HG03460 (cell line): ENCODE measurements at regions not wholly inside any gene's neighbourhood (a gene's known extent, or its start where the extent isn't known, plus 50 kb on each side); places are given as distances from the start of the nearest gene placed in this dataset.
A peak's percentile ranks its signal among the peaks of the same experiment; 100 is the strongest.
"Not testable (repeated sequence)": the region's sequence is repeated elsewhere in the genome, so short reads cannot be mapped to it uniquely, and the experiment has no call there.

Experiments
- ATAC-seq: cut with Tn5 transposase; IDR thresholded peaks from one replicate; pipeline ENCODE4 v1.9.1; 2021; ENCODE audit not compliant: unreplicated experiment

DNA sequence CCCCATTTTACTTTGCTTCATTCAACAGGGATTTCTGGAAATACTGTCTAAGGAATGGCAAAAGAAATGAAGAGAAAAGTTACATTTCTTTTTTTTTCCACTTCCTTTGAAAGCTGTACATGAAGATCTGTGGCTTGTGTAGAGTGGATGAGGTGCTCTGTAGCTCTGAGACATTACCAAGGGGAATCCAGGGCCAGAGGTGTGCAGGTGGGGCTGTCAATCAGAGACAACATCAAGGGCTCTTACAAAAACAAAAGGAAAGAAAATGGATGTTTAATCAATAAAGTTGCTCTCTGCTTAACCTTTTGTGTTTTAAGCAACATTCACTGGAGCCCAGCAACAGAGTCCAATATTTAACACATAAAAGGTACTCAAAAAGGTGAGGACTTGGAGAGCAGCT, 391.1 kb downstream of the TMEM38B start:
- no peak for ATAC-seq

DNA sequence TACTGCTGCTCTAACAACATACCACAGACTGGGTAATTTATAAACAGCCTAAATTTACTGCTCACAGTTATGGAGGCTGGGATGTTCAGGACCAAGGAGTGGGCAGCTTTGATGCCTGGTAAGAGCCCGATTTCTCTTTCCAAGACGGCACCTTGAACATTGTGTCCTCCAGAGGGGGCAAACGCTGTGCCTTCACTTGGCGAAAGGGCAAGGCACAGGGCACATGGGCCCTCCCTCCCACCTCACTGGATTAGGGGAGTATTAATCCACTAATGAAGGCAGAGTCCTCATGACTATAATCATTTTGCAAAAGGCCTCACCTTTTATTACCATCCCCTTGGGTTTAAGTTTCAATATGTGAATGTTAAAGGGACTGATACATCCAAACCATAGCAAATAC, 397.7 kb downstream of the TMEM38B start:
- ATAC-seq: no peak

DNA sequence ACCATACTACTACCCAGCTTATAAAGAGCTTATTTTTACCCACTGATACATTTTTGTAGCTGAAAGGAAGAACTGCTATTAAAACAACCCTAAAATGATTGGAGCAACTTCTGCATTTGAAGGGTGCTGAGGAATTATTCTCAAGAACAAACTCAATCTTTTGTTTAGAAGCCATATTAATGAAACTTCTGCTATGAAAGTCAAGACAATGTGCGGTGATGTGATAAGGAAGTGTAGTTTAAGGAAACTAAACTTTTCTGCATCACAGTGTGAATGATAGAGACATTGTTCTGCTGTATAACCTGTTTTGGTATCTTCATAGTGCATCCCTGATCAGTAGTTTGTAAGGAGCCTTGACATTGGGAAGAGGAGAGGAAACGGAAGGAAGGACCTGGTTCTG, 408.5 kb downstream of the TMEM38B start:
- ATAC-seq: no peak

DNA sequence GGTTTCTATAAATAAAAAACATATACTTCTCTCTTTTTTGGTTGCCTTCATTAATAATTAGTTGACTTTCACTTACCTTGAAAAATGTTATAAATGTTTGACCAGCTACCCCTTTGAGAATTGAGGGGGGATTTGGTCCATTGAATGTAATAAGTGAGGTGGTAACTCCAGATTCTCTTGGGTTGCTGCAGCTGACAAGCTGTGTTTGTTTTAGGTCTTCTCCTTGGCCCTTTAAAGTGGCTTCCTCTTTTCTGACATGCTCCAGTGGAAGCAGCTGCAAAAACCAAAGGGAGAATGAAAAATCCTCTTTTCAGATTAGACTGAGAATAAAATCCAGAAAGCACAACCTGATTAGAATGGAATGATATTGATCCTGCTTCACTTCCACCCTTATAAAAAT, 410.5 kb downstream of the TMEM38B start:
- ATAC-seq: peak; percentile 69

DNA sequence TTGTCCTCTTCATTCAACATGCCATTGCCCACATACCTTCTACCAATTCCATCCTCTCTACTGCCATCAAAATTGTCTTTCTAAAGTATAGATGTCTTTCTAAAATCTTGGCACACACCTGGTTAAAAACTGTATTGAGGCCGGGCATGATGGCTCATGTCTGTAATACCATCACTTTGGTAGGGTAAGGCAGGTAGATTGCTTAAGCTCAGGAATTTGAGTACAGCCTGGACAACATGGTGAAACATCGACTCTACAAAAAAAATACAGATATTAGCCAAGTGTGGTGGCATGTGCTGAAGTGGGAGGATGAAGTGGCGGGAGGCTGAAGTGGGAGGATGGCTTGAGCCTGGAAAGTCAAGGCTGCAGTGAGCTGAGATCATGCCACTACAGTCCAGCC, 412.1 kb downstream of the TMEM38B start:
- no peak for ATAC-seq

DNA sequence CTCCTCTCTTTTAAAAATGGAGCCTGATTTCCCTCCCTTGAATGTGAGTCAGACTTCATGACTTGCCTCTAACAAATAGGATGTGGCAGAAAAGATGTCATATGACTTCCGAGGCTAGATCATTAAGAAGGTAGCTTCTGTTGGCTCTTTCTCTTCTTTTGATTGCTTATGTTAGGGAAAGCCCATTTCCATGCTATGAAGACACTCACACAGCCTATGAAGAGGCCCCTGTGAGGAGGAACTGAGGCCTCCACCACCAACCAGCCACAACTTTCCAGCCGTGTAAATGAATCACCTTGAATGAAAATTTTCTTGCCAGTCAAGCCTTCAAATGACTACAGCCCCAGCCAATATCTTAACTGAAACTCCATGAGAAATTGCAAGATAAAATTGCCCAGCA, 413.4 kb downstream of the TMEM38B start:
- no peak for ATAC-seq

DNA sequence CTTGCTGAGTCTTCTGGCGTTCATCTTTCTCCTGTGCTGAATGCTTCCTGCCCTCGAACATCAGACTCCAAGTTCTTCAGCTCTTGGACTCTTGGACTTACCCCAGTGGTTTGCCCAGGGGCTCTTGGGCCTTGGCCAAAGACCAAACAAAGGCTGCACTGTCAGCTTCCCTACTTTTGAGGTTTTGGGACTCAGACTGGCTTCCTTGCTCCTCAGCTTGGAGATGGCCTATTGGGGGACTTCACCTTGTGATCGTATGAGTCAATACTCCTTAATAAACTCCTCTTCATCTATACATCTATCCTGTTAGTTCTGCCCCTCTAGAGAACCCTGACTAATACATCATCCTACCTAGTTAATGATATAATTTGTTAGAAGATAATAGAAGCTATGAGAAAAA, 415.4 kb downstream of the TMEM38B start:
- not testable (repeated sequence) for ATAC-seq

DNA sequence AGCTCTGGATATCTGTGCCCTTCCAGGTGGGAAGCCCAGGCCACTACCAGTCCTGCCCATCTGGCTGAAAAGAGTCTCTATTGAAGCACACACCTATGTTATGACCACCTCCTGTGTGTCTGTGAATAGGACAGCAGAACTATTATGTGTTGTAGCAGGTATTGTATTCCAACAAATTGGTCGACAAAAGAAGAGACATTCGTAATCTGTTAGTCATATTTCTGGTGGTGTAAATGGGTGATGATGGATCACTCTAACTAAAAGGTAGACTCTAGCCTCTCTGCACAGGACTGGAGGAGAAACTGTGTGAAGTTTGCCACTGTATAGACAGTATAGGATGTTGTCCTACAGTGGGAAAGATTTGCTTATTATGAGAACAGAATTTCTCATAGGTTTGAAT, 416.1 kb downstream of the TMEM38B start:
- no peak for ATAC-seq

DNA sequence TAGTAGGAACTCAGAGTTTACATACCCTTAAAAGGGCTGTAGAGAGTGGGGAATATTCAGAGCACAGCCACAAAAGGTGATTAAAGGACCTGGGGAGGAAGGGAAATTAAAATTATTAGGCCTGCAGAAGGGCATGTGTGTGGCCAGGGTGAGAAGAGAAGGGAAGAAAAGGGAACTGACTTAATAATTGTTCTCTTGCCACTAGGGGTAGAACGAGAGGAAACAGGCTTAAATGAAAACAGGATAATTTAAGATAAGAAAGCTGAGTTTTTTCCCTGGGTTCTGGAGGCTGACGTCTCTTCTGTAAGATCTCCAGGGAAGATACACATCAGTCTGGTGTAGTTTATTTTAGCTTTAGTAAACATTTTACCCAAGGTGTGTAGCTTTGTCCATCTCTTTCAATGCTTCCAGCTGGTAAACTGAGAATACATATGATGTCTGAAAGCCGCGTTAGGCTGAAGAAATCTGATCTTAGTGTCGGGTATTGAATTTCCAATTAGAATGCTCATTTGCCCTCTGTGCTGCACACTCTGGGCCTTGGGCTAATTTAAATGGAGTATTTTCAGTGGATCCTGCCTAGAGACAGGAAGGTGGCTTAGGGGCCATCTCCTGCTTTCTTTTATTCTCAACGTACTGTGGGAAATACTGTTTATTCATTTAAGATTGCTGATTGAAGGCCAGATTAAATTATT, 416.8 kb downstream of the TMEM38B start:
- ATAC-seq: no peak

DNA sequence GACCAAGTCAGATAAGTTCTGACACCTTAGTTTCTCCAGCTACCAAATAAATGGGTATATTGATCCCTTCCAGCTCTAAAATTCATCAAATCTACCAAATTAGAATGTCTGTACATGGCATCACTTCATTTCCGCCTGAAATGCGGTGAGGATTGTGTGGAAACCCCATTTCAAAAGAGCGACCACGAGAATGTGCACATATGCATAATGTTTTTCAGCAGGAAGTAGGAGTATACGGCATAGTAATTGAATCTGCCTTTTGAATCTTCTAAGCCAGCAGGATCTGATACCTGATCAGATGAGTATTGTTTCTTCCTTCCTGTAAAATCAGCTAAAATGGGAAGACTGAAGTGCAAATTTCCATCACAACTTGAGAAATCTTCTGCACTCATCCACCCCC, 418.6 kb downstream of the TMEM38B start:
- ATAC-seq: no peak

DNA sequence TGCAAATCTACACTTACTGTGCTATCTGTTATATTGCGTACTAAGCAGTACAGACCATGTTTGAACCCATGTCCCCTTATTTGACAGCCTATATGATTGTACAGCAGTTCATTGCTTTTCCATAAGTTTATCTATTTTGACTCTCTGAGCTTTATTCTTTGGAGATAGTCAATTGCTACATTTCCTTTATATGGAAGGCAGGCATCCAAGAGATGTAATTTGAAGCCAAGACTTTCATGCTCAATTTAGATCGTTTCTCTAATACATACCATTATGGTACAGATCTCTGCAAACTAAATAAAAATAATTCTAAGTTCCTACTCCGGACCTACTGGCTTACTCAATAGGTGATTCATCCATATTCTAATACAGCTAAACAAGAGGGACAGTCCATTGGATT, 424.8 kb downstream of the TMEM38B start:
- no peak for ATAC-seq

DNA sequence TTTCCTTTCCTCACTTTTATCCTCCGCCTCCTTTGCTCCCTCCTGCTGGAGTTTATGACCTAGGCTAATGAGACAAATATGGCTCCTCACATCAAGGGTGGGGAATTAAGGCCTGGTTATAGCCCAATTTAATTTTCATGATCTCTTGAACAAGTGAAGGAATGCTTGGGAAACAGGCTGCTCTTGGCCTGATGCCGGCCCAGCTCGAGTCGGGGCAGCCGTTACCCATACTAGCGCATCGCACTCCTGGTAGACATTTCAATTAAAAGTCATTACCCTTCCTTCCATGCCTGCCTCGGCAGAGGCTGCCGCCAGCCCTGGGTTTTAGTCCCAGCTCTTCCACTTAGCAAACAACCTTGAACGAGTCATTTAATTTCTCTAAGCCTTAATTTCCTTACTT, 425.7 kb downstream of the TMEM38B start:
- no peak for ATAC-seq

DNA sequence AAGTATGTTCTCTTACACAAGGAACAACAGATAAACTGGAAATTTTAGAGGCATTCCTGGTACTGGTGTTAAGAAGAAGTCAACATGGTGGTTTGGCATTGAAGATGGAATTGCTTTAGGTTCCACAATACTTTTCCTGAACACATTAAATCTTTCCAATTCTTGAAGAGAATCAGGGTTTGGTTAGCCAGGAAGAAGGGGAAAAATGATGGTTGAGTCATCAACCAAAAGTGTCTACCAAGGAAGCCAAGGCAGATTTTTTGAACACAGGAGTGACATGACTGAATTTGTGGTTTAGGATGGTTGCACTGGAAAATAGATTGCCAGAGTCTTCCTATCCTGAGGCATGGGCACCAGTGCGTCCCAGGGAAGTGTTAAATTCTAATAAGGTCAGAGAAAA, 433.4 kb downstream of the TMEM38B start:
- no peak for ATAC-seq

DNA sequence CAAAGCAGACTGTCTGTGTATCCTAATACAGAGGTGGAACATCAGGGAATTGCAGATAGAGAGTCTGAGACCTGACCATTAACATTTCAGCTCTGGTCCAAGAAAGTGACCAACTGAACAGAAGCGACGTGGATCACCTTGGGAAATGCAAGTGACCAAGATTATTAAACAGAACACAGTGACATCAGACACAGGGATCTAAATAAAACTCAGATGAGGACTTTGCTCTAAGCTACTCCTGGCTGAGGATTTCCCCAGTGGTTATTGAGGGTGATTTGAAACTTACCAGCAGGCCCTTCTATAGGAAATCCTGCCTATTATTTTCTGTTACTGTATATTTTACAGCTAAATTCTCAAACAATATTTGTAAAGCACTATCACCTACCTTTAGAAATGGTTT, 436.0 kb downstream of the TMEM38B start:
- ATAC-seq: no peak

DNA sequence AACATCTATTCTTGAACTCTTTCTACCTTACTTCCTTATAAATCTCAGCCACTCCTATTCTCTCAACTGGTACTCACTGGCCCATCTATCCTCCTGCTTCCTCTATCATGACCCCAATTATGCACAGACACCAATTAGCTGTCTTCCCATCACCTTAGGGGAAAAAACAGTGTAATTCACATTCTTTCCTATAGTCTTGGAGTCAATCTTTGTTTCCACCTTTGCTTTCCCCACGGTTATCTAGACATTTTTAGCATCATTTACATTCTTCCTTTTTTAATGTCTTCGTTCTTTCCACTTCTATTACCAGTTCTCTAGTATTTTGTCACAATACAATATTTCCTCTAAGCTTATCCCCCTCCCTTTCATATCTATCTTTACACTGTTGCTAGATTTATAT, 449.4 kb downstream of the TMEM38B start:
- ATAC-seq: no peak

DNA sequence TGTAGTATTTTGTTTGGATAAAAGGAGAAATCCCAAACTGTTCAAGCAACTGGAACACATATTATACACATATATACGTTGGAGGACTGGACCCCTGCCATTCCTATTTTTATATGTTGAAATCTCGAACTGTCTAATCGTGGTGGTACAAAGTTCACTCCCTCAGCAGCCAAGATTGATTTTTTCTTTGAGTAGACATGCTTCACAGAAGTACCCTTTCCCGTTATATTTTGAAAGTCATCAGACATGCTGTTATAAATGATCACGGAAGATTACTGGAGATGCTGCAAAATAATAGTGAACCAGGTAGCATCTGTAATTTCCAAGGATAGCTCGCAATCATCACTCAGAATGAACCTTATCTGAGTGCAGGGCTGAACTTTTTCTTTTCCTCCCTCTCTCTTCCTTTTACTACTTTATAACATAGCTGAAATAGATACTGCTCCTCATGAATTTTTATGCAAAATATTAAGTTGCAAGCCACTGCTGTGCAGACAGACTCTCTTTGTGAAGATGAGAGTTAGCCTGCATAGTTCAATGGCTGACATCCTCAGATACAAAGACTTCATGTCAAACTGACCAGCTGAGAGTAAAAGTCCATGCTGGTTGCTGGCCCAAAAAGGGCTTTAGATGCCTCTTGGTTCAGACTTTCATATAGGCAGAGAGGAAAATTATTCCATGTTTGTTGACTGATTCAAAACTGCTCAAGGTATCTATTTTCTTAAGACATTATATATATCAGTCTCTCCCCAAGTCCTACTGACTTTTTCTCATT, 451.9 kb downstream of the TMEM38B start:
- no peak for ATAC-seq

DNA sequence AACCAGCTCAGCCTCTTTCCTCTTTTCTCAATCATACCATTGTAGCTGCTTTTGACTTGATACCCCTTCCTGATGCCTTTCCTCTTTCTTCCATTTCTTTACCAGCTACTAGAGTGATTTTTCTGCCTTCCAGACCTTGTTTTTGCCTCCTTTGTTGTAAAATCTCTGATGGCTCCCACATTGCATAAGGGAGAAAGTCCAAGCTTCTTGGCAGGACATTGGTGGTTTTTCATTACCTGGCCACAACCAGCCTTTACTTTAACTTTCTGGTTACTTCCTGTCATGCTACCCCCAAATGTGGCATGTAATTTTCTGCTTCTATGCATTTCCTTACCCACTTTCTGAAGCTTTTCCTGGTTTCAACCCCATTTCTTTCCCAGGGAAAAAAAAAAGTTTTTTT, 452.5 kb downstream of the TMEM38B start:
- no peak for ATAC-seq

DNA sequence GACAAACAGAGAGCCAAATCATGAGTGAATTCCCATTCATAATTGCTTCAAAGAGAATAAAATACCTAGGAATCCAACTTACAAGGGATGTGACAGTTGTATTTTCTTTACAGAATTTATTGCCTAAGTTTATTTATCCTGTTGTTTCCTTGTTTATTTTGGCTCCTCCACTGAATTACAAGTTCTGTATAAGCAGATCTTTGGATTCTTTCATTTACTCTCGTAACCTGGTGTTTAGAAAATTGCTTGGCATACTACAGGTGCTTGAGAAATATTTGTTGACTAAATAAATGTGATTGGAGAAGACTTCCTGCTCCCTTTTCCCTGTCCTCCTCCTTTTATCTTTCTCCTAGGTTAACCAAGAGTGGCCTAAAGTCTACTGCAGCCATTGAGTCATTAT, 455.6 kb downstream of the TMEM38B start:
- ATAC-seq: no peak

DNA sequence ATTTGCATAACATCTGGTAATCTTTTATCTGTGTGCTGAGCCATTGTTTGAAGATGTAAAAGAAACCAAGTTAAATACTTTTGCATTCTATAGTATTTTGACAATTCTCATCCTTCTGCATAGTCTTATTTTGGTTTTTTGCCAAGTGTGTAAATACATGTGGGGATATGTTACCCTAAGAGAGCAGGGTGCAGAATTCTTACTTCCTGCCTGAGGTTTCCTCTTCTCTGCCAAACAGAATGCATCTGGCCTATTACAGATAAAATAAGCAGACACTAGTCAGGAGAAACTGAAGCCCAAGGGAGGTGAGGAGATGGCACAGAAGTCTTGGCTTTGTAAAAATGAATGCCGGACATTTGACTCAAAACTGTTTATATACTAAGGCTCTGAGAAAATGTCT, 462.1 kb downstream of the TMEM38B start:
- ATAC-seq: no peak

DNA sequence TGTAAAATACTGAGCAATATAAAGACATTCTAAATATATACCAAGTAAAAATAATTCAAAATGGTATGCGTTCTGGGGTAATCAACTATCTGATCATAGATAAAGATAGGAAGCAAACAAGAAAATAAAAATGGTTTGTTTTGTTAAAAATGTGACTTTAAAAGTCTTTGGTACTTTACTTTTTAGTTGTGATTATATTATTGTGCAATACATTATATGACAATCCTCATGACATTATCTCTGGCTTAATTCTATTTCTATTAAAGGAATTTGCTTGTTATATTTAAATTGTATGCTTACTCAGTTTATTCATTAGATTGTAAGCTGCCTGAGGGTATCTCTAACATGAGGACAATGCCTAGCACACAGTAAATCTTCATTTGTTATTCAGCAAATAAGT, 477.9 kb downstream of the TMEM38B start:
- no peak for ATAC-seq

DNA sequence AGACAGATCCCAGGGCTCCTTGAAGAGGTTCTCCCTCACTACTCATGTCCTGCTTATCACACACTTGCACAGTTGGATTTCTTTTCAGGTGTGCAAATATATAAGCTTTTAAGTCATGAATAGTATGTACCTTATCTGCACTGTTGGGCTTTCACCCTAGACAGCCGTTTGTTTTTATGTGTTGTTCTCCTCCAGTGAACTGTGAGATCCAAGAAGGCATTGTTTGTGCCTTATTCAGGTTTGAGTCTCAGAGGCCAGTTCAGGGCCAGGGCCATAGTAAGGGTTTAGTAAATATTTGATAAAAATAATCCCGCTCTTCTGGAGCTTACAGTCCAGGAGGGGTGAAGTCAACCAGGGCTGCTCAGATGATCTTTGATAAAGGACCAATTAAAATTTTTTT, 480.0 kb downstream of the TMEM38B start:
- no peak for ATAC-seq

DNA sequence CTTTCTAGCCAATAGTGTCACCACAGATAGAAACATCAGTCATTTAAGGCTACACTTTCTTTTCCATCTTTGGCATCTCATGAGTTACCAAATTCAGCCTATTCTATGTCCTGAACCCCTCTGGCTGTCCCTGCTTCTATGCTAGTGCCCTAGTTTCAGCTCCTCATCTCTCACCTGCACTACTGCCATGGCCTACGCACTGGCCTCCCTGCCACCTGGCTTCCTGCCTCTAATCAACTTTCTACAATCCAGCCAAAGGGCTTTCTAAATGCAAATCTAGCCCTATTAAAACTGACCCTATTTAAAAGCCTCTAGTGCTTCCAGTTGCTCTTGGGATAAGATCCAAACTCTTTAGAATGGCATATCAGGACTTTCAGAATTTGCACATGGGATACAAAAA, 482.9 kb downstream of the TMEM38B start:
- ATAC-seq: no peak

DNA sequence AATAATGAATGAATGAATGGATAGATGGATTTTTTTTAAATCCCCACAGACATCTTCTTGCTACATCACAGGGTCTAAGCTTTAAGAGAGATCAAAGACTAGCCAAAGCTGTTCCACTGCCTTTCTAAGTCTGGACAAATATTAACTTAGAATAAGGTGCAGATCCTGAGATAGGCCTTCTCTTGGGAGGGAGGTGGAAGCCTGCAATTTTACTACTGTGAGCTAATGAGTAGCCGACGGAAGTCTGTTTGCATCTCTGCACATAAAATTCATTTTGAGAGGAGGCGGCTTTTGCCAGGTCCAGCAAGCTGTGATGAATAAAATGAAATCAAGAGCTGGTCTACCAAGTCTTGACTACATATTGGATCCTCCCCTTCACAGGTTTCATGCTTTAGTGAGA, 484.9 kb downstream of the TMEM38B start:
- ATAC-seq: no peak
